Lung microvascular endothelial cell (primary cell): ENCODE measurements at regions not wholly inside any gene's neighbourhood (a gene's known extent, or its start where the extent isn't known, plus 50 kb on each side); places are given as distances from the start of the nearest gene placed in this dataset.

Experiments
- DNase-seq, 2 donors: peaks; one replicate each; pipeline versions ENCODE4 v3.0.0 to v3.0.0-alpha.2; 2010; ENCODE audit warnings: low read depth in 2 of 2

- peak; percentile 11 to 26 for DNase-seq
These were observed 60.4 kb downstream of the FOXI2 start for GRCh38 chr10:127797339-127797738.

- DNase-seq: peak; percentile 21 to 90
These were observed 61.1 kb downstream of the FOXI2 start for GRCh38 chr10:127798111-127798510.

- DNase-seq: no peak
These were observed 64.3 kb downstream of the FOXI2 start for GRCh38 chr10:127801302-127801701.

- peak in 1 of 2 donors; percentile 26 for DNase-seq
These were observed 65.6 kb downstream of the FOXI2 start for GRCh38 chr10:127802531-127803095.

- no peak for DNase-seq
These were observed 67.7 kb downstream of the FOXI2 start for GRCh38 chr10:127804696-127805095.

- no peak for DNase-seq
These were observed 69.0 kb downstream of the FOXI2 start for GRCh38 chr10:127805950-127806349.

GRCh38 chr10:127812041-127812440 lies 75.1 kb downstream of the FOXI2 start:
- no peak for DNase-seq

- DNase-seq: peak in 1 of 2 donors; percentile 54
These were observed 76.3 kb downstream of the FOXI2 start for GRCh38 chr10:127813290-127813689.

GRCh38 chr10:127815147-127815546 lies 77.6 kb downstream of the CLRN3 start:
- peak in 1 of 2 donors; percentile 43 for DNase-seq

GRCh38 chr10:127824826-127825225 lies 67.9 kb downstream of the CLRN3 start:
- no peak for DNase-seq

- DNase-seq: no peak
These were observed 66.5 kb downstream of the CLRN3 start for GRCh38 chr10:127826154-127826725.

- DNase-seq: no peak
These were observed 65.2 kb downstream of the CLRN3 start for GRCh38 chr10:127827354-127828140.
